ENCODE measurements at regions not wholly inside any gene's neighbourhood (a gene's known extent, or its start where the extent isn't known, plus 50 kb on each side); places are given as distances from the start of the nearest gene placed in this dataset.

DNA sequence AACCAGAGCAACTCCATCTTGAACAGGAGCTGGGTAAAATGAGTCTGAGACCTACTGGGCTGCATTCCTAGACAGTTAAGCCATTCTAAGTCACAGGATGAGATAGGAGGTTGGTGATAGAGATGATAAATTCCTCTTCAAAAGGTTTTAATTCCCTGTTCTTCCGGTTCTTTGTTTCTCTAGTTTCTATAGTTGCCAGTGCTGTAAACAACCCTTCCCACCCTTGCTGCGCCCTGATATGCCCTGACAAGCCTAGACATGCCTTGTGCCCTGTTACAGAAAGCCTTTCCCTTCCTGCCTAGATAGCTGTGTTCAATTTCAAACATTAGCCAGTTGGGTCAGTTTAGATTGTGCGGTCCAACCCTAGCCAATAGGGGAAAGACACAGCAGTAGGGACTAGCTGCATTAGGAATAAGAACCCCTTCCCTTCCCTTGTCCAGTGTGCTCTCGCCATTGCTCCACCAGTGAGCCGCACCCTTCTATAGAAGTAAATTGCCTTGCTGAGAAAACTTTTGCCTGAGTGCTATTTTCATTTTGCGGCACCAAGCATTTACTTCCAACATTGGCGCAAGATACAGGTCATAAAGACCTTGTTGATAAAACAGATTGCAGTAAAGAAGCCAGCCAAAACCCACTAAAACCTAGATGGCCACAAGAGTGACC is 52.5 kb upstream of the CCN2 start:
- no peak for TF ChIP-seq FOXP2 (optimal IDR thresholded peaks at IDR 0.05; ENCODE audit: control extremely low read depth, extremely low read length, insufficient read depth)
- TF ChIP-seq EZH2 (IDR thresholded peaks at IDR 0.05) = no peak
- TF ChIP-seq POLR2AphosphoS5 (IDR thresholded peaks at IDR 0.05; ENCODE audit: borderline replicate concordance, low read depth, low read length) = no peak
